Kidney (tissue), 13 donors: ENCODE measurements at regions not wholly inside any gene's neighbourhood (a gene's known extent, or its start where the extent isn't known, plus 50 kb on each side); places are given as distances from the start of the nearest gene placed in this dataset.

Source experiments
- DNase-seq, 5 donors: peaks; one replicate each; pipeline ENCODE4 v3.0.0-alpha.2; 2013 to 2020
- FAIRE-seq: peaks from 2 replicates; lab custom pipeline; 2012; peaks lifted over from hg19 to GRCh38; lab: Jason Lieb, UNC
- H3K27ac ChIP-seq, 2 donors: one replicate each; pipeline ENCODE4 v1.7.0; 2013; ENCODE audit warnings: low read depth in 2 of 2, low read length in 2 of 2, inconsistent platforms in 1 of 2
- H3K27me3 ChIP-seq: one replicate; pipeline ENCODE4 v1.7.1; 2013; ENCODE audit warnings: low read length, inconsistent platforms; ENCODE audit not compliant: control insufficient read depth, insufficient read depth
- H3K36me3 ChIP-seq, 3 donors: one replicate each; pipeline versions ENCODE4 v1.7.0 to v1.7.1; 2013; ENCODE audit warnings: low read length in 3 of 3, control low read depth in 1 of 3, inconsistent platforms in 1 of 3; ENCODE audit not compliant: insufficient read depth in 3 of 3, control insufficient read depth in 2 of 3
- H3K4me1 ChIP-seq, 3 donors: one replicate each; pipeline versions ENCODE4 v1.7.0 to v1.7.1; 2013; ENCODE audit warnings: low read length in 3 of 3, inconsistent platforms in 1 of 3, low read depth in 1 of 3; ENCODE audit not compliant: control insufficient read depth in 2 of 3, insufficient read depth in 2 of 3
- H3K4me3 ChIP-seq, 3 donors: one replicate each; pipeline versions ENCODE4 v1.7.0 to v1.8.1; 2013; ENCODE audit warnings: low read length in 3 of 3, control low read depth in 1 of 3, inconsistent platforms in 1 of 3
- H3K9ac ChIP-seq, 3 donors: one replicate each; pipeline versions ENCODE4 v1.7.0 to v1.7.1; 2013; ENCODE audit warnings: low read length in 3 of 3, control low read depth in 1 of 3, inconsistent platforms in 1 of 3
- H3K9me3 ChIP-seq, 3 donors: one replicate each; pipeline versions ENCODE4 v1.7.0 to v1.7.1; 2013; ENCODE audit warnings: low read length in 3 of 3, control low read depth in 1 of 3, inconsistent platforms in 1 of 3; ENCODE audit not compliant: control insufficient read depth in 2 of 3, insufficient read depth in 1 of 3
- intact Hi-C: fragments of 100-400 bp; cut with DNase I; formaldehyde crosslinking; loops from one replicate; pipeline ENCODE4 v1.11.1; 2022
- TF ChIP-seq, protein P1 (sequence below): IDR thresholded peaks from 3 replicates; pipeline ENCODE4 v1.5.1; 2012; ENCODE audit warnings: mild to moderate bottlenecking, moderate library complexity, borderline replicate concordance; ENCODE audit not compliant: insufficient read depth; ENCODE audit errors: extremely low read depth
- donor health status: control.
- donor health status: control.
- donor health status: control.
- donor health status: control.
- donor health status: control.
- donor health status: DM: yes; HTN: yes; CAD: no.
- donor health status: Normal renal cell carcinoma (clear cell type).

DNA sequence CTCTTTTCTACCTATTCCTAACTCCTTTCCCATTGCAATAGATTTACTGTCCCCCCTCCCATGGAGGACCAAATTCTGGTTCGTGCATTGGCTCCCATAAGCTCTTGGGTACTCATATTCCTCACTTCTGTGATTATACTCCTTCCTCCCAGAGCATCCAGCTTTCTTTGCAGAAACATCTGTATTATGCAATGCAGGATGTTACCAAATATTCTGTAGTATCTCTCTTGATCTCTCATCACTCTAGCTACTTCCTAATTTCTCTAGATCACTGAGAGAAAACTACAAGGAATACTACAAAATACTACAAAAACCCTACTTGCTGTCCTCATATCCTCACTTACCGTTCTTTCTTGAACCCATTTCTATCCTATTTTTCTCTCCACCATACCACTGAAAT is 395.9 kb upstream of the HS3ST1 start:
- intact Hi-C loops: no loop called here
- FAIRE-seq (no peak), DNase-seq (no peak)
- H3K9me3 ChIP-seq: no peaks in the 10 kb centered on the region
- no peaks in the 10 kb centered on the region for H3K4me1 ChIP-seq
- H3K27me3 ChIP-seq: no peaks in the 10 kb centered on the region
- H3K4me3 ChIP-seq: no peak overlapping the region
- no peak overlapping the region for H3K27ac ChIP-seq
- TF ChIP-seq, protein P1, sequence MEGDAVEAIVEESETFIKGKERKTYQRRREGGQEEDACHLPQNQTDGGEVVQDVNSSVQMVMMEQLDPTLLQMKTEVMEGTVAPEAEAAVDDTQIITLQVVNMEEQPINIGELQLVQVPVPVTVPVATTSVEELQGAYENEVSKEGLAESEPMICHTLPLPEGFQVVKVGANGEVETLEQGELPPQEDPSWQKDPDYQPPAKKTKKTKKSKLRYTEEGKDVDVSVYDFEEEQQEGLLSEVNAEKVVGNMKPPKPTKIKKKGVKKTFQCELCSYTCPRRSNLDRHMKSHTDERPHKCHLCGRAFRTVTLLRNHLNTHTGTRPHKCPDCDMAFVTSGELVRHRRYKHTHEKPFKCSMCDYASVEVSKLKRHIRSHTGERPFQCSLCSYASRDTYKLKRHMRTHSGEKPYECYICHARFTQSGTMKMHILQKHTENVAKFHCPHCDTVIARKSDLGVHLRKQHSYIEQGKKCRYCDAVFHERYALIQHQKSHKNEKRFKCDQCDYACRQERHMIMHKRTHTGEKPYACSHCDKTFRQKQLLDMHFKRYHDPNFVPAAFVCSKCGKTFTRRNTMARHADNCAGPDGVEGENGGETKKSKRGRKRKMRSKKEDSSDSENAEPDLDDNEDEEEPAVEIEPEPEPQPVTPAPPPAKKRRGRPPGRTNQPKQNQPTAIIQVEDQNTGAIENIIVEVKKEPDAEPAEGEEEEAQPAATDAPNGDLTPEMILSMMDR: no peak
- H3K9ac ChIP-seq: no peak overlapping the region
- no peaks in the 10 kb centered on the region for H3K36me3 ChIP-seq

DNA sequence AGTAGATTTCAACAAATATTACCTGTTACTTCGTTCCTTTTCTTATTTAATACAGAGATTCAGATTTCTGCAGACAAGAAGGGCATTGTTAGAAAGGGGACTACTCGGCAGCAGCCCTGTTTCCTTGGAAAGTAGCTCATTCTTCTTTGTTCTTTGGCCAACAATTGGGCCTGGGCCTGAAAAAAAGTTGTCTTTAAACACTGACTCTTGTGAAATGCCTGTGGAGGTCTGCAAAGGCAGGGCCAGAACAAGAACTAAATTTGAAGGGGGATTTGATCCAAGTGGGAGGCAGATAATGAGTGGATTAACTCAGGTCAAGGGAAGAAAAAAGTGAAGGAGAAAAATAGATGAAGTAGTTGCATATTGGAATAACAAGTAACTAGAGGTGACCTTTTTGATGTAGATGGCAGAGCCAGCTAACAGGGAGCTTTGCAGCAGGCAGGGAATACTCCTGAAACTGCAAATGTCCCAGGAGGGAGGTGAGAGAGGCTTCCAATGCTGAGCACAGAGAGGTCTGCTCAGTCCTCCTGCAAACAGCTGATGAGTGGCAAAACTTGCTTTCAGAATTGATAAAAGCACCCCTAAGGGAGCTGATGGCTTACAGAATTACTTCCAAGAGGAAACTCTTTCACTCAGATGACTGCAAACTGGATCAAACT is 393.2 kb upstream of the HS3ST1 start:
- FAIRE-seq: no peak
- intact Hi-C loops: no loop called here
- TF ChIP-seq, protein P1: no peak

DNA sequence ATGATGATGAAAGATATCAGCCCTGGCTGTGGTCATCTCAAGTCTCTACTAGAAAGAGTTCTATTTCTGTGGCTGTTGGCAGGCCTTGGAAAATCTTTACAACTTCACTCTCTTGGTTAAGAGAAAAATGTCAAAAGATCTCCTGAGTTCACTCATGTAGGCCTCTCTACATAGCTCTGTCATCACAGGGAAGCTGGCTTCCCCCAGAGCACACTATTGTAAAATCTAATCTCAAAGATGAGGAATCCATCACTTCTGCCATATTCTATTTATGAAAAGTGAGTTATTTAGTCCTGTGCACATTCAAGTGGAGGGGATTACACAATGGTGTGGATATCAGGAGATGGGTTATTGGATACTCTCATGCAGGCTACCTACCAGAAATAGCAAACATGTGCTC is 388.4 kb upstream of the HS3ST1 start:
- TF ChIP-seq, protein P1: no peak
- no peak for DNase-seq
- H3K9me3 ChIP-seq: no peaks in the 10 kb centered on the region
- H3K4me3 ChIP-seq: no peak overlapping the region
- no peaks in the 10 kb centered on the region for H3K27me3 ChIP-seq
- no peak overlapping the region for H3K9ac ChIP-seq
- H3K27ac ChIP-seq: no peak overlapping the region
- no peaks in the 10 kb centered on the region for H3K36me3 ChIP-seq
- intact Hi-C loops: no loop called here
- no peaks in the 10 kb centered on the region for H3K4me1 ChIP-seq
- FAIRE-seq: no peak

More for the DNA sequence above, 393.2 kb upstream of the HS3ST1 start:
- Histone ChIP-seq H3K27ac (no peak overlapping the region), H3K4me3 (no peak overlapping the region), H3K9me3 (no peaks in the 10 kb centered on the region), H3K27me3 (no peaks in the 10 kb centered on the region), H3K9ac (no peak overlapping the region), H3K4me1 (no peaks in the 10 kb centered on the region), H3K36me3 (no peaks in the 10 kb centered on the region)
- no peak for DNase-seq

DNA sequence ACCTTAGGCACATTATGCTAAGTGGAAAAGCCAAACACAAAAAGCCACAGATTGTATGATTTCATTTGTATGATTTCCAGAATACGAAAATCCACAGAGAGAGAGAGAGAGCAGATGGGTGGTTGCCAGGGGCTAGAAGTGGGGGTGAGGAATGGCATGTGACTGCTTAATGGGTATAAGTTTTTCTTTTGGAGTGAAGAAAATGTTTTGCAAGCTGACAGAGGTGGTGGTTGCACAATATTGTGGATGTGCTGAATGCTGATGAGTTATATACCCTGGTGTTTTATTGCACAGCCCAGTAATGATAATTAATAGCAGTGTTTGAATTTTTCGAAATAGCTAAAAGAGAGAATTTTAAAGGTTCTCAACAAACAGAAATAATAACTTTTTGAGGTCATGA is 386.1 kb upstream of the HS3ST1 start:
- no peak overlapping the region for H3K27ac ChIP-seq
- TF ChIP-seq, protein P1: no peak
- no peaks in the 10 kb centered on the region for H3K27me3 ChIP-seq
- H3K36me3 ChIP-seq: no peaks in the 10 kb centered on the region
- H3K4me3 ChIP-seq: no peak overlapping the region
- no peak for DNase-seq
- intact Hi-C loops: no loop called here
- H3K9ac ChIP-seq: no peak overlapping the region
- no peaks in the 10 kb centered on the region for H3K9me3 ChIP-seq
- FAIRE-seq: no peak
- no peaks in the 10 kb centered on the region for H3K4me1 ChIP-seq
